SJSA1 (cell line): ENCODE measurements at regions not wholly inside any gene's neighbourhood (a gene's known extent, or its start where the extent isn't known, plus 50 kb on each side); places are given as distances from the start of the nearest gene placed in this dataset.
A peak's percentile ranks its signal among the peaks of the same experiment; 100 is the strongest.

Experiments
- DNase-seq, 2 experiments: peaks; one replicate each; pipeline ENCODE4 v3.0.0-alpha.2; 2015 to 2020; ENCODE audit warnings: low spot score in 2 of 2, low read depth in 1 of 2
- H3K27ac ChIP-seq: fragments of 250-450 bp; sonication (Bioruptor Pico); 2 replicates; pipeline ENCODE4 v1.5.1; 2020; ENCODE audit warnings: mild to moderate bottlenecking, moderate library complexity
- H3K27me3 ChIP-seq: fragments of 250-450 bp; sonication (Bioruptor Pico); replicated peaks from 2 replicates; pipeline ENCODE4 v1.5.1; 2020; ENCODE audit warnings: mild to moderate bottlenecking, moderate library complexity
- H3K36me3 ChIP-seq: fragments of 250-450 bp; sonication (Bioruptor Pico); 2 replicates; pipeline ENCODE4 v1.5.1; 2020; ENCODE audit warnings: mild to moderate bottlenecking
- H3K4me1 ChIP-seq: fragments of 250-450 bp; sonication (Bioruptor Pico); replicated peaks from 2 replicates; pipeline ENCODE4 v1.6.1; 2021; ENCODE audit warnings: mild to moderate bottlenecking
- H3K4me3 ChIP-seq: fragments of 250-450 bp; sonication (Bioruptor Pico); 2 replicates; pipeline ENCODE4 v1.5.1; 2020; ENCODE audit warnings: mild to moderate bottlenecking
- H3K9me3 ChIP-seq: fragments of 250-450 bp; sonication (Bioruptor Pico); replicated peaks from 2 replicates; pipeline ENCODE4 v1.5.1; 2020; ENCODE audit warnings: mild to moderate bottlenecking

DNA sequence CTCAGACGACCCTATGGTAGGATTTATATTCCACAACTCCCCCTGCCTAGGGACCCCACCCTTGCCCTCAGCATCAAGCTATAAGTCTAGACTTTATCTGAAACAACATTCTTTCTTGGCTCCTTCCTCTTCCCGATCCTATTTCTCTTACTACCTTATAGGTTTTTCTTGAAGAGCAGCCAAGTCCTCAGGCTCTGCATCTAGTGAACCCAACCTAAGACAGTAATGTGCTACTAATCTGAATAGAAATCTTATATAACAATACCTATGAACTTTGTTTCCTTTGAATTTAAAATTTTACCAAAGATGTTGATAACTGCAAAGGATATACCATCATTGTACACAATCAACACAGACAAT, 96.7 kb upstream of the BMP4 start:
- Histone ChIP-seq H3K27ac (no peak overlapping the region), H3K4me3 (no peak overlapping the region), H3K9me3 (no peaks in the 10 kb centered on the region), H3K4me1 (no peaks in the 10 kb centered on the region), H3K36me3 (no peaks in the 10 kb centered on the region), H3K27me3 (no peaks in the 10 kb centered on the region)
- DNase-seq: no peak

DNA sequence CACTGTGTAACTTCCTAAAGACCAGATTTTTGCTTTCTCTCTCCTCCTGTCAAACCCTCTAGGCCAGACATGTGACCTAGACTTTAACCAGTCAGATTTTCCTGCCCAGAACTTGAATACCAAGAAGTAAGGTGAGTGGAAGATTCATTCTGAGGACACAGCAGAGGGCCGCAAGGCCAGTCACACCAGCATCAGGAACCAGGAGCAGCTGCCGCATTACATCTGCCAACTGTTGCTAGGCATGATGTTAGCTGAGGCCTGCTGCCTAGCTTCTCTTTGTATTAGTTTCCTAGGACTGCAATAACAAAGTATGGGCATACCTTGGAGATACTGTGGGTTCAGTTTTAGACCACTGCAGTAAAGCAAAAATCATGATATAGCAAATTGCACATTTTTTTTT, 101.9 kb upstream of the BMP4 start:
- no peaks in the 10 kb centered on the region for H3K27me3 ChIP-seq
- H3K4me3 ChIP-seq: no peak overlapping the region
- H3K36me3 ChIP-seq: no peaks in the 10 kb centered on the region
- H3K9me3 ChIP-seq: no peaks in the 10 kb centered on the region
- DNase-seq: no peak
- H3K27ac ChIP-seq: no peak overlapping the region
- no peaks in the 10 kb centered on the region for H3K4me1 ChIP-seq

DNA sequence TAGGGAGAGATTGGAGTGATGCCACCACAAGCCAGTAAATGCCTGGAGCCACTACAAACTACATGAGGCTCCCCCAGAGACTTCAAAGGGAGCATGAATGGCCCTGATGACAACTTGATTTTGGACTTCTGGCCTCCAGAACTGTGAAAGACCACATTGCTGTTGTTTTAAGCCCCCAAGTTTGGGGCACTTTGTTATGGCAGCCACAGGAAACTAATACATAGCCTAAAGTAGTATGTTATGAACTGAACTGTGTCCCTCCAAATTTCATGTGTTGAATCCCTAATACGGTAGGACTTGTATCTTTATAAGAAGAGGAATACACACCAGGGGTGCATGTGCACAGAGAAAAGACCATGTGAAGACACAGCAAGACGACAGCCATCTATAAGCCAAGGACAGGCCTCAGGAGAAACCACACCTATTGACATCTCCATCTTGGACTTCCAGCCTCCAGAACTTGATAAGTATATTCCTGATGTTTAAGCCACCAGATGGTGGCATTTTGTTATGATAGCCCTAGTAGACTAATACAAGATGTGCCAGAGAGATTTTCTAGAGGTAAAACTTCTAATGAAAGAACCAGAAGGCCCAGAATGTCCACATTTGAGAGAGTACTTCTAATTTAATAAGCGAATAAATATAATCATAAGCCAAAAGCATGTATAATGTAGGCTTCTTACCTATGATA, 127.1 kb upstream of the BMP4 start:
- H3K27ac ChIP-seq: no peak overlapping the region
- DNase-seq: no peak
- H3K9me3 ChIP-seq: no peaks in the 10 kb centered on the region
- no peak overlapping the region for H3K4me3 ChIP-seq
- H3K27me3 ChIP-seq: no peaks in the 10 kb centered on the region
- H3K4me1 ChIP-seq: peaks cover 7% of the 10 kb centered on the region
- no peaks in the 10 kb centered on the region for H3K36me3 ChIP-seq

DNA sequence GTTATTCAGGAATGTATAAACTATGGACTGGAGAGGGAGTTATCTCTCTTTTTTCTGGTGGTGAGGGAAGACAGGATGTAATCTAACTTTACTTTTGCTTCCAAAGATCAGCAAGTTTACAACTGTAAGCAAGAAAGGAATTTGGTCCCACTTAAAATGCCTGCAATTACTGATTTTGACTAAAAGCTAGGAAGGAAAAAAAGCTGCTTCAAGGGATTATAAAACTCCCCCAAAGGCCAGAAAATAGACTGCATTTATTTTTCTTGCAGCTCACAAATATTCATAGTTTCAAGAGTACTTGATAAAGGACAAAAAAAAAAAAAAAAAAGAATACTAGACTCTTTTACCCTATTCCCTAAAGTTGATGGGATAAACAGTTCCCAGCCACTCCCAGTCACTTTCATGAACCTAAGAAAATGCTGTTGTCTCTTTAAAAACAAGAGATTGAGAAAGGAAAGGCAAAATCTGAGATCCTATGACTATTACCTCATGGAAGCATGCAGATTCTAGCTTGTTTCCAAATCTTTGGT, 128.7 kb upstream of the BMP4 start:
- peak in 1 of 2 experiments; percentile 27 for DNase-seq
- Histone ChIP-seq H3K4me3 (no peak overlapping the region), H3K27ac (no peak overlapping the region), H3K36me3 (no peaks in the 10 kb centered on the region), H3K4me1 (peaks cover 7% of the 10 kb centered on the region), H3K9me3 (no peaks in the 10 kb centered on the region), H3K27me3 (no peaks in the 10 kb centered on the region)

DNA sequence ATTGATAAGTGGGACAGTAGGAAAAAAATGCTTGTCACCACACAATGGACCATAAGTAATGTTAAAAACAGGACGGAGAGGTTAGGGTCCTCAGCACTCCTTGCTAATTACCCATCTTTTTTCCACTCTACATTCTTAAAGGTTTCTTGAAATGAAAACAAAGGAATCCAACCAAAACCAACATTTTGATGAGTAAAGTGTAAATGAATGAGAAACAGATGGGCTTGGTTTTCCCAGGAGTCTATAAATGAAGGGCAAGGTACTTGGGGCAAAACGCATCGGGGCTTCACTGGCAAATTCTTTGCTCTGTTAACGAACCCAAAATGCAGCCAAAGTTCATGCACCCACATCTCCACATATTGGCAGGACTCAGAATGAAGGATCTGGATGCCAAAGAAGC, 129.2 kb upstream of the BMP4 start:
- no peaks in the 10 kb centered on the region for H3K36me3 ChIP-seq
- no peak overlapping the region for H3K27ac ChIP-seq
- H3K9me3 ChIP-seq: no peaks in the 10 kb centered on the region
- H3K4me3 ChIP-seq: no peak overlapping the region
- peak in 1 of 2 experiments; percentile 16 for DNase-seq
- peaks cover 7% of the 10 kb centered on the region for H3K4me1 ChIP-seq
- H3K27me3 ChIP-seq: no peaks in the 10 kb centered on the region

DNA sequence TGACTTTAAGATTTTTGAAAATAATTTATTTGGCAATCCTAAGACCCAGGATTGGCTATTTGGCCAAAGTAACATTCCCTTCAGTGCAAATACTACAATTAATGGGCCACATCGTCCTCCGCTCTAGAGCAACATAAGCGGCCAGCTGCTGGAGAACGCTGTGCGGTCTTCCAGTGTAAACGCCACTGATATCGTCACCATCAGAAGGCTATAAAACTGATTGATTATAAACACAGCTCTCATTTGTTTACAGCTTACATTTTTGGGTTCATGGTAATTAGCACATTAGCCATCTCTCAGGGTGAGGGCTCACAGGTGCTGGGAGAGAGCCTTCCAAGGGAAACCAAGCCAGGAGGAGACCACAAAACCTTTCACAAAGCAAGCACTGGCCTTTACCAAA, 130.1 kb upstream of the BMP4 start:
- H3K27ac ChIP-seq: no peak overlapping the region
- DNase-seq: no peak
- H3K4me1 ChIP-seq: peaks cover 7% of the 10 kb centered on the region
- H3K36me3 ChIP-seq: no peaks in the 10 kb centered on the region
- H3K4me3 ChIP-seq: no peak overlapping the region
- no peaks in the 10 kb centered on the region for H3K9me3 ChIP-seq
- H3K27me3 ChIP-seq: no peaks in the 10 kb centered on the region

DNA sequence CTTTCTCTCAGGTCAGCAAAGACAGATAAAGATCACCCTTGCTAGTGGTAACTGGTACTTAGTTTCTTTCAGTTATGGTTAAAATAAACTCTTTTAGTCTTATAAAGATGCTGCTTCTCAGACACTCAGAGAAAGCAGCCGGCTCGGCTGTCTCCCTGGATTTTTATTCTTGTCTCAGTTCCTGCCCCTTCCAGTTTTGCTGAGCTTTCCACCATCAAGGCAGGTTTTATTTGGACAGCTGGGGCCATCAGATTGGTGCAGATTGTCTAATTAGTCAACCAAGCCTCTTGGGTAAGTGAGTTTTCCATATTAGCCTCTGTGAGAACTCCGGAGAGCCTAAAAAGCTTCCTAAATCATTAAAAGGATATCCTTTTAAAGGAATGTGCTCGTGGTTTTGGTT, 130.8 kb upstream of the BMP4 start:
- Histone ChIP-seq H3K9me3 (no peaks in the 10 kb centered on the region), H3K27ac (no peak overlapping the region), H3K27me3 (no peaks in the 10 kb centered on the region), H3K4me1 (peaks cover 7% of the 10 kb centered on the region), H3K36me3 (no peaks in the 10 kb centered on the region), H3K4me3 (no peak overlapping the region)
- DNase-seq: no peak

DNA sequence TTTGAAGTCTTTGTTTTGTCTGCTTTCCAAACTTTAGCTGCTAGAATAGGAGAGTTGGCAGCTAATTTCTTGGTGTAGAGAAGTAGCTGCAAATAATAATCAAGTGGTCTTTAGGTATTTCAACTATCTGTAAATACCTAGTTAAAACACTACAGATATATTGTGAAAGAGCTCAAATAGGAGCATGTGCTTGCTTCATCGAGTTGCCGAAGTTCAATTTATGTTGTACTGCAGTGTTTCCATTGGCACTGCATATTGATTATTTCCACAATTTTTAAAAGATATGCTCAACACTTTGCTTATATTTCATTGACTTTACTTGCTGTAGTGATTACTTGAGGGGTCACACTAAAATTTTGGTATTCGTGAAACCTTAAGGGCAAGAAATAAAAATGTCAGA, 131.6 kb upstream of the BMP4 start:
- Histone ChIP-seq H3K4me3 (no peak overlapping the region), H3K27ac (no peak overlapping the region), H3K4me1 (peaks cover 7% of the 10 kb centered on the region), H3K9me3 (no peaks in the 10 kb centered on the region), H3K36me3 (no peaks in the 10 kb centered on the region), H3K27me3 (no peaks in the 10 kb centered on the region)
- DNase-seq: no peak

DNA sequence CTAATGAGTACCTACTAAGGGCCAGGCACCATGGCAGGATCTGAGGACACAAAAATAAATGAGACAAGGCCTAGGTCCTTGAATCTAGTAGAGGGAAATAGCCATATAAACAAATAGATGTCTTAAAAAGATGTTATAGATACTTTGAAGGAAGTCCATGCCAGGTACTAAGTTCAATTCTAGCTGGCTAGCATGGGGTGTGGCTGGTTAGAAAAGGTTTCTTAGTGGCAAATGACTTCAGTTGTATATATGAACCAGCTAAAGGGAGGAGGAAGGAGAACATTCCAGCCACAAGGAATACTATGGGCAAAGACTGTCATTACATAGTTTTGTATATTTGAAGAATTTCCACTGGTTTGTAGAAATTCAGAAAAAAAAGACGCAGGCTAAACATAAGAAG, 133.6 kb upstream of the BMP4 start:
- H3K27me3 ChIP-seq: no peaks in the 10 kb centered on the region
- no peak overlapping the region for H3K4me3 ChIP-seq
- DNase-seq: no peak
- H3K27ac ChIP-seq: no peak overlapping the region
- peaks cover 7% of the 10 kb centered on the region for H3K4me1 ChIP-seq
- peaks cover 3% of the 10 kb centered on the region; the same call in 1 of the 2 replicates for H3K9me3 ChIP-seq
- H3K36me3 ChIP-seq: no peaks in the 10 kb centered on the region

DNA sequence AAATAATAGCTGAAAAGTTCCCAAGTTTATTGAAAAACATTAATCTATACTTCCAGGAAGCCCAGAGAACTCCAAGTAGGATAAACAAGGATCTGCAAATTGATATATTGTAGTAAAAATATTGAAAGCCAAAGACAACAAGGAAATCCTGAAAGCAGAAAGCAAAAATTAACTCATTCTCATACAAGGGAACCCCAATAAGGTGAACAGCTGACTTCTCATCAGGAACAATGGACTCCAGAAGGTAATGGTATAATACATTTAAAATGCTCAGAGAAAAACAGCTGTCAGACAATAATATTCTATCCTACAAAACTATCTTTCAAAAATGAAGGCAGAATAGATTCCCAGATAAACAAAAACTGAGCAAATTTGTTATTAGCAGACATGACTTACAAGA, 138.1 kb upstream of the BMP4 start:
- Histone ChIP-seq H3K27me3 (no peaks in the 10 kb centered on the region), H3K36me3 (no peaks in the 10 kb centered on the region), H3K4me3 (no peak overlapping the region), H3K27ac (no peak overlapping the region), H3K4me1 (no peaks in the 10 kb centered on the region), H3K9me3 (peaks cover 3% of the 10 kb centered on the region; the same call in 1 of the 2 replicates)
- DNase-seq: no peak

DNA sequence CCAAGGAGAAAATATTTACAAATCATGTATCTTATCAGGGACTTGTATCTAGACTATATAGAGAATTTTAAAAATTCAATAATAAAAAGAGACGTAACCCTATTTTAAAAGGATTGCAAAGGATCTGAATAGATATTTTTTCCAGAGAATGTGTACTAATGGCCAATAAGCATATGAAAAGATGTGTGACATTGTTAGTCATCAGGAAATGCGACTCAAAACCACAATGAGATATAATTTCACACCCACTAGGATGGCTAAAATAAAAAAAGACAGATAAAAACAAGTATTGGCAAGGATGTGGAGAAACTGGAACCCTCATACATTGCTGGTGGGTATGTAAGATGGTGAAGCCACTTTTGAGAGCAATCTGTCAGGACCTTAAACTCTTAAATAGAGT, 141.9 kb upstream of the BMP4 start:
- no peak overlapping the region for H3K27ac ChIP-seq
- H3K9me3 ChIP-seq: peaks cover 3% of the 10 kb centered on the region; the same call in 1 of the 2 replicates
- H3K4me1 ChIP-seq: no peaks in the 10 kb centered on the region
- DNase-seq: no peak
- H3K36me3 ChIP-seq: no peaks in the 10 kb centered on the region
- no peaks in the 10 kb centered on the region for H3K27me3 ChIP-seq
- H3K4me3 ChIP-seq: no peak overlapping the region

DNA sequence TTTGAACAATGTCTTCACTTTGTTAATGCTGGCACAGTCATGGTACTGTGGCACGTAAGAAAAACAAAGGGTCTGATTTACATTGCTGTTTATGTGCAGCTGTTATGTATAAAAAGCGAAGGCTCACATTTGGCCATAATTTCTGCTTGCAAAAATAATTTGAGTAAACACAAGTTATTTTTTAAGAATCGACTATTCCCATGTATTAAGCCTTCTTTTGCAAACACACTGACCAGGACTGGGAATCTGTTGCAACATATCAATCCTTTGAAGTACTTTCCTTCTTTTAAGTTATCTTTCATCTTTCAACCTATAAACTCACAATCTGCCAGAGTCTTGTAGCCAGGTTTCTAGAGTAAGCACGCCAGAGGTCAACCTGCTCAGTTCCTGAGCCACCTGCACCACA, 145.4 kb upstream of the BMP4 start:
- no peak for DNase-seq

DNA sequence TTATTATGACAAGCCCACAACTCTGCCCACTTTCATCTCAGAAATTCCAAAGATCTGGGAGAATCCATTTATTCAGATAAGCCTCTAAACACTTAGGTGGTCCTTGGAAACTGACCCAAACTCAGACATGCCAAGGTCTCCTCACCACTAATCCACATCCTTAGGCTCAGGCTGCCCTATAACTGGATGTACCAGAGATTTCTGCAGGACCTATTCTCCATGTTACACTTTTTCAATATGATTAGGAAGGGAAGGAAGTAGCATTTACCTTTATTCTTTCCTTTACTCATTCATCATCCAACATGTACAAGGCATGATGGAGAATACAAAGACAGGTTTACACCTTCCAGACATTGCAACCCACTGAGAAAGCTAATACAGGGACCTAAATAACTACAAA, 145.9 kb upstream of the BMP4 start:
- H3K27ac ChIP-seq: no peak overlapping the region
- no peaks in the 10 kb centered on the region for H3K9me3 ChIP-seq
- peaks cover 13% of the 10 kb centered on the region for H3K4me1 ChIP-seq
- no peak for DNase-seq
- no peaks in the 10 kb centered on the region for H3K27me3 ChIP-seq
- no peak overlapping the region for H3K4me3 ChIP-seq
- no peaks in the 10 kb centered on the region for H3K36me3 ChIP-seq

More for the DNA sequence above, 145.4 kb upstream of the BMP4 start:
- peaks cover 8% of the 10 kb centered on the region for H3K4me1 ChIP-seq
- no peaks in the 10 kb centered on the region for H3K27me3 ChIP-seq
- no peaks in the 10 kb centered on the region for H3K9me3 ChIP-seq
- no peak overlapping the region for H3K4me3 ChIP-seq
- H3K27ac ChIP-seq: no peak overlapping the region
- no peaks in the 10 kb centered on the region for H3K36me3 ChIP-seq

DNA sequence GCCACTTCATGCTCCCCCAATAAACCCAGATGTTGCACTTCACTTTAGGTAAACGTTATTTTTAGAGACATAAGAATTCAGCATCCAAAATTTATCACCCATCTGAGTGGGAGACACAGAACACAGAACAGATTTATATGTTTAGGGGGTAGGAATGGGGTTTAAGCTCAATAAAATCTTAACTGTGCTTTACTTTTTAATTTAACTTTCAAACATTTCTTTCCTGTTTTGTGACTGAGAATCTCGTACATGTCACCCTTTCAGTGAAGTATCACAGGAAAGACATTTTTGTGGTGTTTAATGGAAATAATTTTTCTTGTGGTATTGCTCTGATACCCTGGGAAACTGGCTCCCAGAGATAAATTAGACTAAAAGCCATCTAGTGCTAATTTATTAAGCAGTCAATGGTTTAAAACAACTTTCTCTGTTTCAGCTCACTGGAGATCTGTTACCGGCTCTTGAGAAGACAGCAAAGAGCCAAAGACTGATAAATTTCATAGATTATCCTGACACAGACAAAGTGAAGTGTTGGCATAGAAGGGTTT, 148.0 kb upstream of the BMP4 start:
- H3K4me3 ChIP-seq: no peak overlapping the region
- no peaks in the 10 kb centered on the region for H3K36me3 ChIP-seq
- H3K27ac ChIP-seq: no peak overlapping the region
- peaks cover 33% of the 10 kb centered on the region for H3K4me1 ChIP-seq
- no peak for DNase-seq
- H3K9me3 ChIP-seq: no peaks in the 10 kb centered on the region
- no peaks in the 10 kb centered on the region for H3K27me3 ChIP-seq

DNA sequence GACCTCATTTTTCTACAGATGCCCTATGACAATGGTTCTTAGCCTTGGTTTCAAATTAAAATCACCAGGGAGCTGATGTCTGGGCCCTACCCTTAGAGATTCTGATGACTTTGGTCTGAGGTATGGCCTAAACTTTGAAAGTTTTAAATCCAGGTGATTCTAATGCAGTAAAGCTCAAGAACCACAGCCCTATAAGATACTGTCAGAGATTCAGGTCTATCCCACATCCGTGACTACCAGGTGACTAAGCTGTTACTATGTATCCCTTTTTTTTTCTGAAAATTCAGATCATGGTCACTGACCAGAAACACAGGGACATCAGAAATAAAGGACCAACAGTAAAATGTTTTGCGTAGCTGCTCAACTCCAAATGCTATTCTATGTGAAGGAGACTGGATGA, 148.8 kb upstream of the BMP4 start:
- no peak for DNase-seq
- H3K9me3 ChIP-seq: no peaks in the 10 kb centered on the region
- H3K27me3 ChIP-seq: no peaks in the 10 kb centered on the region
- H3K4me1 ChIP-seq: peaks cover 40% of the 10 kb centered on the region
- H3K36me3 ChIP-seq: no peaks in the 10 kb centered on the region
- H3K4me3 ChIP-seq: no peak overlapping the region
- H3K27ac ChIP-seq: no peak overlapping the region
